Caco-2 (cell line): ENCODE measurements at regions not wholly inside any gene's neighbourhood (a gene's known extent, or its start where the extent isn't known, plus 50 kb on each side); places are given as distances from the start of the nearest gene placed in this dataset.
"Not testable (repeated sequence)": the region's sequence is repeated elsewhere in the genome, so short reads cannot be mapped to it uniquely, and the experiment has no call there.

Experiments used
- BruUV-seq: library from RNA; stranded (reverse); fragments of 400-500 nt; replicated peaks from 2 replicates; lab custom pipeline; 2021; lab: Mats Ljungman, UMichigan
- CTCF ChIA-PET: fragments of 300-600 bp; sonication (Branson Sonifier 250); formaldehyde crosslinking; loops from one replicate; lab custom pipeline; 2022; ENCODE audit warnings: antibody characterized with exemption; lab: Charles Lee
- POLR2A ChIA-PET: fragments of 300-600 bp; sonication (Branson Sonifier 250); formaldehyde crosslinking; loops from one replicate; lab custom pipeline; 2022; ENCODE audit warnings: antibody characterized with exemption; lab: Charles Lee
- DNase-seq, 2 experiments: peaks; one replicate each; pipeline versions ENCODE4 v3.0.0 to v3.0.0-alpha.2; 2020 to 2022
- H3K27me3 ChIP-seq: replicated peaks from 2 replicates; pipeline ENCODE4 v1.6.0; 2011; ENCODE audit warnings: low read length; ENCODE audit not compliant: control insufficient read depth, insufficient read depth
- H3K36me3 ChIP-seq: 2 replicates; pipeline ENCODE4 v1.5.1; 2011; ENCODE audit warnings: low read length; ENCODE audit not compliant: control insufficient read depth, insufficient read depth
- H3K4me1 ChIP-seq: fragments of 250-450 bp; sonication (Bioruptor Pico); 2 replicates; pipeline ENCODE4 v1.5.1; 2020; ENCODE audit warnings: mild to moderate bottlenecking
- H3K4me3 ChIP-seq: 2 replicates; pipeline ENCODE4 v1.5.1; 2011; ENCODE audit warnings: low read depth, mild to moderate bottlenecking, control low read depth, low read length
- H3K9me3 ChIP-seq: fragments of 250-450 bp; sonication (Bioruptor Pico); 2 replicates; pipeline ENCODE4 v1.5.1; 2020; ENCODE audit warnings: mild to moderate bottlenecking, moderate library complexity
- H3K27ac Mint-ChIP-seq: one replicate; pipeline ENCODE4 v1.8.0; 2022; ENCODE audit warnings: mixed read lengths; ENCODE audit not compliant: unreplicated experiment
- H3K27me3 Mint-ChIP-seq: one replicate; pipeline ENCODE4 v1.8.0; 2022; ENCODE audit warnings: mixed read lengths; ENCODE audit not compliant: insufficient read depth, unreplicated experiment
- H3K36me3 Mint-ChIP-seq: one replicate; pipeline ENCODE4 v1.8.0; 2022; ENCODE audit warnings: mild to moderate bottlenecking, mixed read lengths; ENCODE audit not compliant: insufficient read depth, unreplicated experiment
- H3K4me1 Mint-ChIP-seq: one replicate; pipeline ENCODE4 v1.8.0; 2022; ENCODE audit warnings: low read depth, mixed read lengths; ENCODE audit not compliant: unreplicated experiment
- H3K4me3 Mint-ChIP-seq: one replicate; pipeline ENCODE4 v1.8.0; 2022; ENCODE audit warnings: mild to moderate bottlenecking, moderate library complexity, mixed read lengths; ENCODE audit not compliant: unreplicated experiment
- H3K9me3 Mint-ChIP-seq: one replicate; pipeline ENCODE4 v1.8.0; 2022; ENCODE audit warnings: mixed read lengths; ENCODE audit not compliant: unreplicated experiment
- CTCF ChIP-seq, 2 experiments: fragments of 200-600 bp in 1 of 2; IDR thresholded peaks; 1 replicate in 1 of 2; 2 replicates in 1 of 2; pipeline versions ENCODE4 v1.5.1 to v1.8.0; 2011 to 2022; ENCODE audit warnings: antibody characterized with exemption in 1 of 2, control low read depth in 1 of 2, inconsistent platforms in 1 of 2, low read depth in 1 of 2, low read length in 1 of 2, mild to moderate bottlenecking in 1 of 2, moderate library complexity in 1 of 2; ENCODE audit not compliant: insufficient read depth in 1 of 2, severe bottlenecking in 1 of 2, unreplicated experiment in 1 of 2
- intact Hi-C: fragments of 100-400 bp; cut with micrococcal nuclease; formaldehyde crosslinking; loops from one replicate; pipeline ENCODE4 v1.10.0; 2022; ENCODE audit not compliant: unreplicated experiment

GRCh38 chr5:66382152-66382551 is 214.0 kb upstream of the MAST4 start:
- ChIA-PET POLR2A (no interaction called here), CTCF (no interaction called here)
- Histone ChIP-seq H3K9me3 (no peaks in the 10 kb centered on the region), H3K27me3 (no peaks in the 10 kb centered on the region), H3K36me3 (no peaks in the 10 kb centered on the region), H3K4me1 (no peaks in the 10 kb centered on the region), H3K4me3 (no peak overlapping the region)
- Mint-ChIP-seq H3K36me3 (no peaks in the 10 kb centered on the region), H3K27ac (no peak overlapping the region), H3K4me1 (no peaks in the 10 kb centered on the region), H3K9me3 (no peaks in the 10 kb centered on the region), H3K27me3 (no peaks in the 10 kb centered on the region), H3K4me3 (no peak overlapping the region)
- no peak for TF ChIP-seq CTCF (IDR thresholded peaks at IDR 0.05; ENCODE audit: insufficient read depth in 1 of 2, low read depth in 1 of 2, low read length in 1 of 2, severe bottlenecking in 1 of 2, unreplicated experiment in 1 of 2)
- DNase-seq = no peak
- intact Hi-C loops = no loop called here
- BruUV-seq = no TSS peak

GRCh38 chr5:66405145-66405544 is 191.0 kb upstream of the MAST4 start:
- H3K9me3 Mint-ChIP-seq, H3K4me1 ChIP-seq, H3K36me3 Mint-ChIP-seq, DNase-seq, H3K4me3 ChIP-seq, intact Hi-C loops, H3K27ac Mint-ChIP-seq, CTCF ChIA-PET, H3K36me3 ChIP-seq, H3K4me3 Mint-ChIP-seq, BruUV-seq, H3K27me3 ChIP-seq, POLR2A ChIA-PET, H3K4me1 Mint-ChIP-seq, H3K9me3 ChIP-seq: not testable (repeated sequence)
- peaks cover 15% of the 10 kb centered on the region for H3K27me3 Mint-ChIP-seq

GRCh38 chr5:66406761-66407336 is 189.3 kb upstream of the MAST4 start:
- Histone ChIP-seq H3K27me3 (no peaks in the 10 kb centered on the region), H3K4me3 (no peak overlapping the region), H3K9me3 (no peaks in the 10 kb centered on the region), H3K4me1 (no peaks in the 10 kb centered on the region), H3K36me3 (no peaks in the 10 kb centered on the region)
- no peak for TF ChIP-seq CTCF (IDR thresholded peaks at IDR 0.05; ENCODE audit: insufficient read depth in 1 of 2, low read depth in 1 of 2, low read length in 1 of 2, severe bottlenecking in 1 of 2, unreplicated experiment in 1 of 2)
- H3K4me1 Mint-ChIP-seq = no peaks in the 10 kb centered on the region
- intact Hi-C loops = no loop called here
- ChIA-PET POLR2A (no interaction called here), CTCF (no interaction called here)
- no peaks in the 10 kb centered on the region for H3K36me3 Mint-ChIP-seq
- no peak for DNase-seq
- no peaks in the 10 kb centered on the region for H3K9me3 Mint-ChIP-seq
- no peak overlapping the region for H3K4me3 Mint-ChIP-seq
- no peak overlapping the region for H3K27ac Mint-ChIP-seq
- H3K27me3 Mint-ChIP-seq = peaks cover 17% of the 10 kb centered on the region
- BruUV-seq = no TSS peak

GRCh38 chr5:66407765-66408164 is 188.4 kb upstream of the MAST4 start:
- DNase-seq = no peak
- Mint-ChIP-seq H3K4me3 (no peak overlapping the region), H3K4me1 (no peaks in the 10 kb centered on the region), H3K36me3 (no peaks in the 10 kb centered on the region), H3K27ac (no peak overlapping the region), H3K27me3 (peaks cover 8% of the 10 kb centered on the region), H3K9me3 (no peaks in the 10 kb centered on the region)
- Histone ChIP-seq H3K4me1 (no peaks in the 10 kb centered on the region), H3K36me3 (no peaks in the 10 kb centered on the region), H3K9me3 (no peaks in the 10 kb centered on the region), H3K4me3 (no peak overlapping the region), H3K27me3 (no peaks in the 10 kb centered on the region)
- intact Hi-C loops = no loop called here
- CTCF ChIA-PET = no interaction called here
- no TSS peak for BruUV-seq
- POLR2A ChIA-PET = no interaction called here
- TF ChIP-seq CTCF (IDR thresholded peaks at IDR 0.05; ENCODE audit: insufficient read depth in 1 of 2, low read depth in 1 of 2, low read length in 1 of 2, severe bottlenecking in 1 of 2, unreplicated experiment in 1 of 2) = no peak
